ENCODE measurements at regions not wholly inside any gene's neighbourhood (a gene's known extent, or its start where the extent isn't known, plus 50 kb on each side); places are given as distances from the start of the nearest gene placed in this dataset.

DNA sequence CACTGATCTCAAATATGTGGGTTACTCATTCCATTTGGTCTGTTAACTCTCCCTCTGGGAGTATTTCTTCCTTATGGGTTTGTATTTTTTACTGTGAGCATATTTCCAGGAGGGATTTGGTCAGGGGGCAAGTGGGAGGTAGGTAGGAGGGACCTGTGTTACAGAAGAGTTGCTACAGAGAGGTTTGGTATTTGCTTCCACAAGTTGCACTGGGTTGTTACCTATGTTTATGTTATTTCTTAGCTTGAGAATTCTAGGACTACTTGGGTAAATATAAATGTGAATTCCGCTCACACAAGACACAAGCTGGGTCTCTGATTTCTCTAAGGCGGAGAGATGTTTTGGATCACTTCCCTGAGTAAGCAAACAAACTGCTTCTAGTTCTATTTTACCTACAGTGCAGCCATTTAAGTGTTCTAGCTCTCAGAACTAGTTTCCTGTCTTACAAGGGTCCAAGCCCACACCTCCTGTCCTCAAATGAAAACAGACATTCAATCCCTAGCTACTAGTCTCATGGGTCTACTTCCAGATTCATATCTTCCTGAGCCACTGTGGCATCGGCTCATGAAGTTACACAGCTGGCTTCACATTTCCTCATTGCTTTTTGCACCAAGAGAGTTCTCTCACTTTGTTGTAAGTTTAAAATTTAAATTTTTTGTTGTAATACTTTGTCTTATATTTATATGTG is 75.4 kb upstream of the PPP1R3C start:
- no peak for TF ChIP-seq CTCF (IDR thresholded peaks at IDR 0.05)
- ATAC-seq, result no peak
- H3K27ac ChIP-seq, result no peak overlapping the region
- no peaks in the 10 kb centered on the region for H3K27me3 ChIP-seq
- no peaks in the 10 kb centered on the region for H3K36me3 ChIP-seq
- no peak for DNase-seq
- intact Hi-C loops (cut with DNase I), result no loop called here
- no peaks in the 10 kb centered on the region for H3K9me3 ChIP-seq
- H3K4me3 ChIP-seq, result no peak overlapping the region
- H3K4me1 ChIP-seq, result peaks cover 0 to 4% of the 10 kb centered on the region in 2 donors

DNA sequence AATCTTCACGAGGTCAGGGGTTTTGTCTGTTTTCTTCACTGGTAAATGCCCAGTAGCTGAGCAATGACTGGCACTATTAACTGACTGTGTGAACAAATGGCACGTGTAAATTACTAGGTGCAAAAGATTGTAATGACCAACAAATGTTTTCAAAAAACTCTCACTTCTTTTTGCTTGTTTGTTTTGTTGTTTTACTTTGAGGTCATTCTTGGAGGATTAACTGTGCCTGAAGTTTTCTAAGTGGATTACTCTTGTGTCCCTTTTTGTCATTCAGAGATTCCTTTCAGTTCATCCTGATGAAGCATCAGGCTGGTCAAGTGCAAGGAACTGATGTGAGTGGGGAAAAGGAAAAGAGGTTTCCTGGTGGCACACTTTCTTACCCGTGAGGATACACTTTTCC is 74.4 kb upstream of the PPP1R3C start:
- no peak overlapping the region for H3K27ac ChIP-seq
- H3K36me3 ChIP-seq, result no peaks in the 10 kb centered on the region
- intact Hi-C loops (cut with DNase I), result no loop called here
- ATAC-seq (no peak), DNase-seq (no peak)
- no peak for TF ChIP-seq CTCF (IDR thresholded peaks at IDR 0.05)
- H3K27me3 ChIP-seq, result no peaks in the 10 kb centered on the region
- no peaks in the 10 kb centered on the region for H3K9me3 ChIP-seq
- peaks cover 0 to 4% of the 10 kb centered on the region in 2 donors for H3K4me1 ChIP-seq
- no peak overlapping the region for H3K4me3 ChIP-seq

- Histone ChIP-seq H3K27me3 (no peaks in the 10 kb centered on the region), H3K27ac (no peak overlapping the region), H3K4me3 (no peak overlapping the region), H3K36me3 (no peaks in the 10 kb centered on the region), H3K9me3 (no peaks in the 10 kb centered on the region), H3K4me1 (peaks cover 0 to 4% of the 10 kb centered on the region in 2 donors)
- intact Hi-C loops (cut with DNase I), result no loop called here
- no peak for DNase-seq
- ATAC-seq, result no peak
- no peak for TF ChIP-seq CTCF (IDR thresholded peaks at IDR 0.05)
Observed at GRCh38 chr10:91705948-91706670, 73.2 kb upstream of the PPP1R3C start.

DNA sequence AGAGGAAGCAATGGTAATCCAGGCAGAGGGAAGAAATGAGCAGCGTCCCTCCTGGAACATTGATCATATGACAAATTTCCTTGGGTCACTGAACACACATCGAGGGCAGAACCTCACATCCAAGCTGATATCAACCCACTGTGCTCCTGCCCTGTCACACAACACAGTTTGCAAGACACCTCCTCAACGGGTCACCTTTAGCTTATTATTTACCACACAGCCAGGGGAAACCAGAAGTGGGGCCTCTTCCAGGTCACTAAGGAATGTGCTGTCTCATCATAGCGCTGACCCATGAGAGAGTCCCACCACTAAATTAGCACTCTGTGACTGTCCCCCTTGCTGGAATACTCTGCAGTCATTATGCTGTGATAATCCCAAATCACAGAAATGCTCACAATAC is 69.7 kb upstream of the PPP1R3C start:
- H3K36me3 ChIP-seq, result no peaks in the 10 kb centered on the region
- intact Hi-C loops (cut with DNase I), result no loop called here

More for the DNA sequence above, 69.7 kb upstream of the PPP1R3C start:
- Histone ChIP-seq H3K4me3 (no peak overlapping the region), H3K4me1 (no peaks in the 10 kb centered on the region), H3K27ac (no peak overlapping the region), H3K27me3 (no peaks in the 10 kb centered on the region), H3K9me3 (no peaks in the 10 kb centered on the region)
- no peak for TF ChIP-seq CTCF (IDR thresholded peaks at IDR 0.05)
- DNase-seq (no peak), ATAC-seq (no peak)

Data from left lung (tissue), 4 donors.